Thyroid gland (tissue), 4 donors: ENCODE measurements at regions not wholly inside any gene's neighbourhood (a gene's known extent, or its start where the extent isn't known, plus 50 kb on each side); places are given as distances from the start of the nearest gene placed in this dataset.

ENCODE experiments used
- DNase-seq, 2 donors: peaks; one replicate each; pipeline ENCODE4 v3.0.0-alpha.2; 2019
- H3K27ac ChIP-seq, 3 donors: fragments of 200-600 bp; sonication (generic); 1 replicate in 2 of 3; 2 replicates in 1 of 3; pipeline ENCODE4 v1.5.1; 2016 to 2019; ENCODE audit warnings: mild to moderate bottlenecking in 1 of 3, moderate library complexity in 1 of 3
- H3K27me3 ChIP-seq: fragments of 200-600 bp; sonication (generic); one replicate; pipeline ENCODE4 v1.5.1; 2019
- H3K36me3 ChIP-seq, 2 donors: fragments of 200-600 bp; sonication (generic); one replicate each; pipeline ENCODE4 v1.5.1; 2016 to 2019
- H3K4me1 ChIP-seq, 2 donors: fragments of 200-600 bp; sonication (generic); one replicate each; pipeline ENCODE4 v1.5.1; 2017 to 2019
- H3K4me3 ChIP-seq, 3 donors: fragments of 200-600 bp; sonication (generic); replicated peaks in 1 of 3; 1 replicate in 2 of 3; 2 replicates in 1 of 3; pipeline ENCODE4 v1.5.1; 2016; ENCODE audit warnings: mild to moderate bottlenecking in 1 of 3
- H3K9me3 ChIP-seq: fragments of 200-600 bp; sonication (generic); one replicate; pipeline ENCODE4 v1.5.1; 2017
- CTCF ChIP-seq, 6 experiments: fragments of 200-600 bp in 3 of 6; fragments of 450-650 bp in 3 of 6; sonication (generic) in 3 of 6; IDR thresholded peaks; one replicate each; pipeline ENCODE4 v1.5.1; 2016 to 2019; ENCODE audit warnings: antibody characterized with exemption in 6 of 6, mild to moderate bottlenecking in 2 of 6, inconsistent platforms in 1 of 6, moderate library complexity in 1 of 6
- POLR2A ChIP-seq, 2 donors: fragments of 450-650 bp; IDR thresholded peaks; one replicate each; pipeline ENCODE4 v1.6.1; 2017; ENCODE audit warnings: antibody characterized with exemption in 2 of 2, mild to moderate bottlenecking in 2 of 2, moderate library complexity in 1 of 2
- WGBS, 2 donors: methylation state at CpG; one replicate each; pipeline ENCODE4 v1.1.5; 2017; 5-methylcytosine and 5-hydroxymethylcytosine counted together
- intact Hi-C: fragments of 100-400 bp; cut with DNase I; formaldehyde crosslinking; loops from one replicate; pipeline ENCODE4 v1.15.1; 2023

GRCh38 chr15:62240121-62241096, 75.3 kb upstream of the C2CD4B start:
- DNase-seq, result no peak
- Histone ChIP-seq H3K4me3 (no peak overlapping the region), H3K4me1 (no peaks in the 10 kb centered on the region), H3K27me3 (no peaks in the 10 kb centered on the region), H3K27ac (no peak overlapping the region), H3K36me3 (no peaks in the 10 kb centered on the region), H3K9me3 (no peaks in the 10 kb centered on the region)
- intact Hi-C loops, result no loop called here
- TF ChIP-seq CTCF (IDR thresholded peaks at IDR 0.05), result no peak
- TF ChIP-seq POLR2A (IDR thresholded peaks at IDR 0.05), result no peak
- 95 to 99% methylated on average over 5 of the region's 5 CpGs for WGBS, 2 donors

DNA sequence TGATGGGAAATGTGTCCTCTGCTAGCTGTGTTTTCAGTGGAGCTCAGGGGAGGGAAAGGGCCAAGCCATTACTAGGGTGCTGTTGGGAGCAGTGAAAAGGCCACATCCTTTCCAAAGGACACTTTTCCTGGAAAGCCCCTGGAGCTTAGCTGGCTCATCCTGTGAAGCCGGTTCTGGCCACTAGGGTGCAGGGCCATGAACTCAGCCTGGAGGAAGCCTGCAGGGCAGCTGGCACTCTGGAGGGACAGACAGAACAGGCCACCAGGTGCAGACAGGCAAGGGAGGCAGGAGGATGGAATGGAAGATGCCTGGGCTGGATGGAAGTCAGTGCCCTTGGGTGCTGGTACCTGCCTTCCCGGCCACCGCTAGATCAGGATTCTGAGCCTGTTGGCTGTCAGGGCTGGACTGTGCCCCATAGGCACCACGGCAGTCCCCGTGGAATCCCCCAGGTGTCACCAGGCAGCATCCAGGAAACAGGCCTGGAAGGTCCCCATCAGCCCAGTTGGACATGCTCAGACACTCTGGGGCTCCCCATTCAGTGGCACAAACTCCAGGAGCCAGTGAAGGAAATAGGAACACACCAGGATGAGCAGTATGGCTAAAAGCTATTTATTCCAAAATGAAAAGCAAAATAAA, 76.2 kb upstream of the C2CD4B start:
- Histone ChIP-seq H3K36me3 (no peaks in the 10 kb centered on the region), H3K27me3 (no peaks in the 10 kb centered on the region), H3K4me3 (no peak overlapping the region), H3K9me3 (no peaks in the 10 kb centered on the region), H3K4me1 (no peaks in the 10 kb centered on the region), H3K27ac (no peak overlapping the region)
- no peak for TF ChIP-seq POLR2A (IDR thresholded peaks at IDR 0.05)
- TF ChIP-seq CTCF (IDR thresholded peaks at IDR 0.05), result peak in 2 of 6 experiments; percentile 23 to 30
- intact Hi-C loops, result no loop called here
- no peak for DNase-seq
- WGBS, 2 donors, result 80 to 90% methylated on average over 3 to 4 of the region's 5 CpGs

DNA sequence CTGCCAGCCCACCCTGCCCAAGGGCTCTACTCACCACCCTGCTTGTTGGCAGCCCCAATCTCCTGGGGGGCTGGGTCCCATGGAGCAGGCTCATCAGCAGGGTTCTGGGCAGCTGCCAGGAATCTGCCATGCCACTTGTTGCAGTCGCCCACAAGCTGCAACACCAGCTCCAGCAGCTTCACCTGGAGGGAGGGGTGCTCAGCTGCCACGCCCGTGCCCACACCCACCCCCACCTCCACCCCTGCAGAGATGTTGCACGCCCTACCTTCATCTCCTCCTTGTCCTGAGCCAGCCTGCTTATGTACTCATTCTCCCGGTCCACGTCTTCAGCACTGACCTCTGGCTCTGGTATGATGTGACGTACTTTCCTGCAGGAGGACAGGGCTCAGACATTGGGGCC, 77.9 kb upstream of the C2CD4B start:
- DNase-seq, result no peak
- intact Hi-C loops, result no loop called here
- TF ChIP-seq POLR2A (IDR thresholded peaks at IDR 0.05) (no peak), CTCF (IDR thresholded peaks at IDR 0.05) (no peak)
- H3K4me3 ChIP-seq, result no peak overlapping the region
- 81% methylated on average over 7 of the region's 7 CpGs for WGBS, 2 donors
- H3K4me1 ChIP-seq, result no peaks in the 10 kb centered on the region
- H3K27me3 ChIP-seq, result no peaks in the 10 kb centered on the region
- no peaks in the 10 kb centered on the region for H3K36me3 ChIP-seq
- H3K9me3 ChIP-seq, result no peaks in the 10 kb centered on the region
- no peak overlapping the region for H3K27ac ChIP-seq

- no peak for DNase-seq
- Histone ChIP-seq H3K36me3 (no peaks in the 10 kb centered on the region), H3K27me3 (no peaks in the 10 kb centered on the region), H3K27ac (no peak overlapping the region), H3K4me3 (no peak overlapping the region), H3K9me3 (no peaks in the 10 kb centered on the region), H3K4me1 (no peaks in the 10 kb centered on the region)
- intact Hi-C loops, result no loop called here
- WGBS, 2 donors, result 78 to 91% methylated on average over 3 to 6 of the region's 6 CpGs
- TF ChIP-seq POLR2A (IDR thresholded peaks at IDR 0.05) (no peak), CTCF (IDR thresholded peaks at IDR 0.05) (no peak)
These were observed 79.7 kb upstream of the C2CD4B start for GRCh38 chr15:62244762-62245161.
